Caco-2 (cell line): ENCODE measurements at regions not wholly inside any gene's neighbourhood (a gene's known extent, or its start where the extent isn't known, plus 50 kb on each side); places are given as distances from the start of the nearest gene placed in this dataset.

ENCODE experiments used
- BruUV-seq: library from RNA; stranded (reverse); fragments of 400-500 nt; replicated peaks from 2 replicates; lab custom pipeline; 2021; lab: Mats Ljungman, UMichigan
- CTCF ChIA-PET: fragments of 300-600 bp; sonication (Branson Sonifier 250); formaldehyde crosslinking; loops from one replicate; lab custom pipeline; 2022; ENCODE audit warnings: antibody characterized with exemption; lab: Charles Lee
- POLR2A ChIA-PET: fragments of 300-600 bp; sonication (Branson Sonifier 250); formaldehyde crosslinking; loops from one replicate; lab custom pipeline; 2022; ENCODE audit warnings: antibody characterized with exemption; lab: Charles Lee
- DNase-seq, 2 experiments: peaks; one replicate each; pipeline versions ENCODE4 v3.0.0 to v3.0.0-alpha.2; 2020 to 2022
- H3K27me3 ChIP-seq: replicated peaks from 2 replicates; pipeline ENCODE4 v1.6.0; 2011; ENCODE audit warnings: low read length; ENCODE audit not compliant: control insufficient read depth, insufficient read depth
- H3K36me3 ChIP-seq: 2 replicates; pipeline ENCODE4 v1.5.1; 2011; ENCODE audit warnings: low read length; ENCODE audit not compliant: control insufficient read depth, insufficient read depth
- H3K4me1 ChIP-seq: fragments of 250-450 bp; sonication (Bioruptor Pico); 2 replicates; pipeline ENCODE4 v1.5.1; 2020; ENCODE audit warnings: mild to moderate bottlenecking
- H3K4me3 ChIP-seq: 2 replicates; pipeline ENCODE4 v1.5.1; 2011; ENCODE audit warnings: low read depth, mild to moderate bottlenecking, control low read depth, low read length
- H3K9me3 ChIP-seq: fragments of 250-450 bp; sonication (Bioruptor Pico); 2 replicates; pipeline ENCODE4 v1.5.1; 2020; ENCODE audit warnings: mild to moderate bottlenecking, moderate library complexity
- H3K27ac Mint-ChIP-seq: one replicate; pipeline ENCODE4 v1.8.0; 2022; ENCODE audit warnings: mixed read lengths; ENCODE audit not compliant: unreplicated experiment
- H3K27me3 Mint-ChIP-seq: one replicate; pipeline ENCODE4 v1.8.0; 2022; ENCODE audit warnings: mixed read lengths; ENCODE audit not compliant: insufficient read depth, unreplicated experiment
- H3K36me3 Mint-ChIP-seq: one replicate; pipeline ENCODE4 v1.8.0; 2022; ENCODE audit warnings: mild to moderate bottlenecking, mixed read lengths; ENCODE audit not compliant: insufficient read depth, unreplicated experiment
- H3K4me1 Mint-ChIP-seq: one replicate; pipeline ENCODE4 v1.8.0; 2022; ENCODE audit warnings: low read depth, mixed read lengths; ENCODE audit not compliant: unreplicated experiment
- H3K4me3 Mint-ChIP-seq: one replicate; pipeline ENCODE4 v1.8.0; 2022; ENCODE audit warnings: mild to moderate bottlenecking, moderate library complexity, mixed read lengths; ENCODE audit not compliant: unreplicated experiment
- H3K9me3 Mint-ChIP-seq: one replicate; pipeline ENCODE4 v1.8.0; 2022; ENCODE audit warnings: mixed read lengths; ENCODE audit not compliant: unreplicated experiment
- intact Hi-C: fragments of 100-400 bp; cut with micrococcal nuclease; formaldehyde crosslinking; loops from one replicate; pipeline ENCODE4 v1.10.0; 2022; ENCODE audit not compliant: unreplicated experiment
- TF ChIP-seq, protein P1 (sequence below), 2 experiments: fragments of 200-600 bp in 1 of 2; IDR thresholded peaks; 1 replicate in 1 of 2; 2 replicates in 1 of 2; pipeline versions ENCODE4 v1.5.1 to v1.8.0; 2011 to 2022; ENCODE audit warnings: antibody characterized with exemption in 1 of 2, control low read depth in 1 of 2, inconsistent platforms in 1 of 2, low read depth in 1 of 2, low read length in 1 of 2, mild to moderate bottlenecking in 1 of 2, moderate library complexity in 1 of 2; ENCODE audit not compliant: insufficient read depth in 1 of 2, severe bottlenecking in 1 of 2, unreplicated experiment in 1 of 2

DNA sequence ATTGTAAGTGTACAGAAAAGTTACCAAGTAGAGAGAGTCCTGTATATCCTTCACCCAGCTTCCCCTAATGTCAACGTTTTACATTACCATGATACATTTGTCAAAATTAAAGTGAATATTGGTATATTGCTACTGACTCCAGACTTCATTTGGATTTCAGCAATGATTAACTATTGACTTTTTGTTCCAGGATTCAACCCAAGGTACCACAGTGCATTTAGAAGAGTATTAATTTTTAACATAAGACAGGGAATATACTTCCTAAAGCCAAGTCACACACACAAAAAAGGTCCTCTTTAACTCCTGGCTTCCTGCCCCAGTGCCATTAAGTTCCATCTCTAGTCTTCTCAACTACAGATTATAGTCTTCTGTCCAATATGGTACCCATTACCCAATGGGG is 75.5 kb upstream of the RBM19 start:
- intact Hi-C loops: no loop called here
- no peaks in the 10 kb centered on the region for H3K36me3 ChIP-seq
- Mint-ChIP-seq H3K4me3 (no peak overlapping the region), H3K27me3 (no peaks in the 10 kb centered on the region), H3K4me1 (no peaks in the 10 kb centered on the region), H3K36me3 (no peaks in the 10 kb centered on the region), H3K9me3 (no peaks in the 10 kb centered on the region), H3K27ac (no peak overlapping the region)
- no peak for DNase-seq
- POLR2A ChIA-PET: no interaction called here
- H3K9me3 ChIP-seq: no peaks in the 10 kb centered on the region
- no peaks in the 10 kb centered on the region; the same call in none of the 2 replicates for H3K27me3 ChIP-seq
- TF ChIP-seq, protein P1, sequence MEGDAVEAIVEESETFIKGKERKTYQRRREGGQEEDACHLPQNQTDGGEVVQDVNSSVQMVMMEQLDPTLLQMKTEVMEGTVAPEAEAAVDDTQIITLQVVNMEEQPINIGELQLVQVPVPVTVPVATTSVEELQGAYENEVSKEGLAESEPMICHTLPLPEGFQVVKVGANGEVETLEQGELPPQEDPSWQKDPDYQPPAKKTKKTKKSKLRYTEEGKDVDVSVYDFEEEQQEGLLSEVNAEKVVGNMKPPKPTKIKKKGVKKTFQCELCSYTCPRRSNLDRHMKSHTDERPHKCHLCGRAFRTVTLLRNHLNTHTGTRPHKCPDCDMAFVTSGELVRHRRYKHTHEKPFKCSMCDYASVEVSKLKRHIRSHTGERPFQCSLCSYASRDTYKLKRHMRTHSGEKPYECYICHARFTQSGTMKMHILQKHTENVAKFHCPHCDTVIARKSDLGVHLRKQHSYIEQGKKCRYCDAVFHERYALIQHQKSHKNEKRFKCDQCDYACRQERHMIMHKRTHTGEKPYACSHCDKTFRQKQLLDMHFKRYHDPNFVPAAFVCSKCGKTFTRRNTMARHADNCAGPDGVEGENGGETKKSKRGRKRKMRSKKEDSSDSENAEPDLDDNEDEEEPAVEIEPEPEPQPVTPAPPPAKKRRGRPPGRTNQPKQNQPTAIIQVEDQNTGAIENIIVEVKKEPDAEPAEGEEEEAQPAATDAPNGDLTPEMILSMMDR (IDR thresholded peaks at IDR 0.05; ENCODE audit: insufficient read depth in 1 of 2, low read depth in 1 of 2, low read length in 1 of 2, severe bottlenecking in 1 of 2, unreplicated experiment in 1 of 2): no peak
- no peaks in the 10 kb centered on the region for H3K4me1 ChIP-seq
- no TSS peak for BruUV-seq
- CTCF ChIA-PET: no interaction called here
- H3K4me3 ChIP-seq: no peak overlapping the region

- CTCF ChIA-PET: no interaction called here
- Histone ChIP-seq H3K9me3 (no peaks in the 10 kb centered on the region), H3K36me3 (no peaks in the 10 kb centered on the region), H3K27me3 (no peaks in the 10 kb centered on the region; the same call in none of the 2 replicates), H3K4me1 (no peaks in the 10 kb centered on the region), H3K4me3 (no peak overlapping the region)
- Mint-ChIP-seq H3K36me3 (no peaks in the 10 kb centered on the region), H3K27ac (no peak overlapping the region), H3K27me3 (no peaks in the 10 kb centered on the region), H3K9me3 (no peaks in the 10 kb centered on the region), H3K4me3 (no peak overlapping the region), H3K4me1 (no peaks in the 10 kb centered on the region)
- BruUV-seq: no TSS peak
- POLR2A ChIA-PET: no interaction called here
- DNase-seq: no peak
- intact Hi-C loops: no loop called here
- TF ChIP-seq, protein P1 (IDR thresholded peaks at IDR 0.05; ENCODE audit: insufficient read depth in 1 of 2, low read depth in 1 of 2, low read length in 1 of 2, severe bottlenecking in 1 of 2, unreplicated experiment in 1 of 2): no peak
Observed at GRCh38 chr12:114041136-114041535, 75.0 kb upstream of the RBM19 start.

DNA sequence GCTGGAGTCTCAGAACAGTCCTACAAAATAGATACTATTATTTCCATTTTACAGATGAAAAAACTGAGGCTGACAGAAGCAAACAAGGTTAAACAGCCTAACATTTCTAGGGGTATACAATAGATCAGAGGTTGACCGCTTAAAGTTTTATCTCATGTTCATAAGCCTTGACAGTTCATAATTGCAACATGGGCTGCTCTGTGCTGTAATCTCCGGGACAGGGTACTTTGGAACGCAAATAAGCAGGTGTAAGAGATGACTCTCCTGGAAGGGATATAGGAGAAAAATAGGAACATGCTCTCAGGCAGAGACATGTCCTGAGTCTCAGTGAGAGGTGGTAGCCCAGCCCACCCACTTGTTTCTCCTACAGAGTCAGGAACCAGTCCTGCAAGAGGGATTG is 72.8 kb upstream of the RBM19 start:
- Histone ChIP-seq H3K9me3 (no peaks in the 10 kb centered on the region), H3K27me3 (no peaks in the 10 kb centered on the region; the same call in 1 of the 2 replicates), H3K36me3 (no peaks in the 10 kb centered on the region), H3K4me3 (no peak overlapping the region), H3K4me1 (no peaks in the 10 kb centered on the region)
- no peaks in the 10 kb centered on the region for H3K36me3 Mint-ChIP-seq
- TF ChIP-seq, protein P1 (IDR thresholded peaks at IDR 0.05; ENCODE audit: insufficient read depth in 1 of 2, low read depth in 1 of 2, low read length in 1 of 2, severe bottlenecking in 1 of 2, unreplicated experiment in 1 of 2): no peak
- POLR2A ChIA-PET: no interaction called here
- H3K27me3 Mint-ChIP-seq: peaks cover 2% of the 10 kb centered on the region
- intact Hi-C loops: no loop called here
- H3K4me3 Mint-ChIP-seq: no peak overlapping the region
- BruUV-seq: no TSS peak
- H3K9me3 Mint-ChIP-seq: no peaks in the 10 kb centered on the region
- H3K4me1 Mint-ChIP-seq: no peaks in the 10 kb centered on the region
- CTCF ChIA-PET: no interaction called here
- DNase-seq: no peak
- no peak overlapping the region for H3K27ac Mint-ChIP-seq
